IMR-90 (cell line): ENCODE measurements at regions not wholly inside any gene's neighbourhood (a gene's known extent, or its start where the extent isn't known, plus 50 kb on each side); places are given as distances from the start of the nearest gene placed in this dataset.

ENCODE experiments used
- POLR2A ChIP-seq: IDR thresholded peaks from 2 replicates; pipeline ENCODE4 v1.6.1; 2012; ENCODE audit warnings: mild to moderate bottlenecking, low read depth, low read length
- RFX5 ChIP-seq: IDR thresholded peaks from 2 replicates; pipeline ENCODE4 v1.8.0; 2012; ENCODE audit warnings: low read depth, mild to moderate bottlenecking, low read length, moderate library complexity

DNA sequence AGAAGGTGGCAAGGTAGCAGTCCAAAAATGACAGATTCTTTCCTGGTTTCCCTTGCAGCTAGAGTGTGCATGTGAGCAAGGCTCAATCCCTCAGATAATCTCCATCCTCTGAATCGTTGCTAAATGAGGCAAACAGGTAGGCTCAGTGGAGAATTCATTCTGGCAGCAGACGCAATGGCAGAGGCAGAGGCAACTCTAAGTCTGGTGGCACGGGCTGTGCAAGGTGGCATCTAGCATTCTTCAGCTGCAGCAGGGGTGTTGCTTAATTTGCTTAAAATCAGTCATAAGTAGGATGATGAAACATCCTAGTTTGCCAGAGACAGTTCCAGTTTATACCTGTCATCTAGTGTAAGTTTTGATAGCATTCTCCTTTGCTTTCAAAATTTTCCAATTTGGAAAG lies 391.1 kb upstream of the MEX3C start:
- TF ChIP-seq POLR2A (no peak), RFX5 (no peak)
